WTC11 (cell line): ENCODE measurements at regions not wholly inside any gene's neighbourhood (a gene's known extent, or its start where the extent isn't known, plus 50 kb on each side); places are given as distances from the start of the nearest gene placed in this dataset.

Source experiments
- ATAC-seq: fragments of 200-7000 bp; cut with Tn5 transposase; 2 replicates; pipeline ENCODE4 v1.10.0; 2021; ENCODE audit warnings: mild to moderate bottlenecking, moderate library complexity
- CTCF ChIA-PET: fragments of 300-600 bp; sonication (Branson Sonifier 250); formaldehyde crosslinking; loops from one replicate; lab custom pipeline; 2021; ENCODE audit warnings: antibody characterized with exemption; lab: Charles Lee
- POLR2A ChIA-PET: fragments of 350-600 bp; sonication (Branson Sonifier 250); formaldehyde crosslinking; loops from one replicate; lab custom pipeline; 2021; ENCODE audit warnings: antibody characterized with exemption; lab: Charles Lee
- DNase-seq: peaks from one replicate; pipeline ENCODE4 v3.0.0; 2021; ENCODE audit warnings: low spot score
- H3K27ac Mint-ChIP-seq: 2 replicates; pipeline ENCODE4 v1.8.0; 2021; ENCODE audit warnings: mixed read lengths
- H3K27me3 Mint-ChIP-seq: 2 replicates; pipeline ENCODE4 v1.8.0; 2021; ENCODE audit warnings: low read depth, mild to moderate bottlenecking, moderate library complexity, mixed read lengths
- H3K36me3 Mint-ChIP-seq: 2 replicates; pipeline ENCODE4 v1.8.0; 2021; ENCODE audit warnings: mixed read lengths
- H3K4me1 Mint-ChIP-seq: 2 replicates; pipeline ENCODE4 v1.8.0; 2022; ENCODE audit warnings: mixed read lengths
- H3K4me3 Mint-ChIP-seq: 2 replicates; pipeline ENCODE4 v1.8.0; 2021; ENCODE audit warnings: mild to moderate bottlenecking, moderate library complexity, mixed read lengths
- H3K9me3 Mint-ChIP-seq: 2 replicates; pipeline ENCODE4 v1.8.0; 2021; ENCODE audit warnings: mixed read lengths
- GABPB1 ChIP-seq: sonication (generic); formaldehyde crosslinking; IDR thresholded peaks from 2 replicates; pipeline ENCODE4 v1.8.1; 2023; ENCODE audit warnings: mild to moderate bottlenecking, missing genetic modification reagents
- HMGA2 ChIP-seq: fragments of 250-450 bp; sonication (Bioruptor Pico); IDR thresholded peaks from 2 replicates; pipeline ENCODE4 v1.4.0; 2021; ENCODE audit warnings: mild to moderate bottlenecking, moderate library complexity
- MYBL2 ChIP-seq: sonication (generic); formaldehyde crosslinking; IDR thresholded peaks from 2 replicates; pipeline ENCODE4 v1.8.1; 2023; ENCODE audit warnings: mild to moderate bottlenecking, moderate library complexity, missing genetic modification reagents
- NFYB ChIP-seq: sonication (generic); formaldehyde crosslinking; conservative IDR thresholded peaks from 2 replicates; pipeline ENCODE4 v1.8.0; 2022; ENCODE audit warnings: low read depth, missing genetic modification reagents
- RORB ChIP-seq: fragments of 250-450 bp; sonication (Bioruptor Pico); IDR thresholded peaks from 2 replicates; pipeline ENCODE4 v1.9.0; 2021; ENCODE audit warnings: mild to moderate bottlenecking
- ZNF121 ChIP-seq: sonication (generic); formaldehyde crosslinking; IDR thresholded peaks from 2 replicates; pipeline ENCODE4 v1.8.0; 2023; ENCODE audit warnings: missing genetic modification reagents
- ZNF263 ChIP-seq: sonication (generic); formaldehyde crosslinking; IDR thresholded peaks from 2 replicates; pipeline ENCODE4 v1.8.1; 2022; ENCODE audit warnings: low read depth, mild to moderate bottlenecking, moderate library complexity, missing genetic modification reagents
- TF ChIP-seq, protein P1 (sequence below): fragments of 250-450 bp; sonication (Bioruptor Pico); IDR thresholded peaks from 2 replicates; pipeline ENCODE4 v1.9.0; 2021; ENCODE audit warnings: moderate library complexity, mild to moderate bottlenecking, inconsistent platforms, borderline replicate concordance
- TF ChIP-seq, protein P2 (sequence below): sonication (generic); formaldehyde crosslinking; IDR thresholded peaks from 2 replicates; pipeline ENCODE4 v1.8.1; 2023; ENCODE audit warnings: mild to moderate bottlenecking, moderate library complexity, missing genetic modification reagents
- TF ChIP-seq, protein P3 (sequence below): sonication (generic); formaldehyde crosslinking; IDR thresholded peaks from 2 replicates; pipeline ENCODE4 v1.8.0; 2022; ENCODE audit warnings: mild to moderate bottlenecking, missing genetic modification reagents
- TF ChIP-seq, protein P4 (sequence below): sonication (generic); formaldehyde crosslinking; IDR thresholded peaks from 2 replicates; pipeline ENCODE4 v1.8.1; 2022; ENCODE audit warnings: mild to moderate bottlenecking, moderate library complexity, missing genetic modification reagents
- TF ChIP-seq, protein P5 (sequence below): sonication (generic); formaldehyde crosslinking; IDR thresholded peaks from 2 replicates; pipeline ENCODE4 v1.8.1; 2022; ENCODE audit warnings: mild to moderate bottlenecking, missing genetic modification reagents, moderate library complexity, borderline replicate concordance
- TF ChIP-seq, protein P6 (sequence below): sonication (generic); formaldehyde crosslinking; IDR thresholded peaks from 2 replicates; pipeline ENCODE4 v1.8.0; 2022; ENCODE audit warnings: missing genetic modification reagents
- TF ChIP-seq, protein P7 (sequence below): sonication (generic); formaldehyde crosslinking; IDR thresholded peaks from 2 replicates; pipeline ENCODE4 v1.8.1; 2022; ENCODE audit warnings: low read depth, missing genetic modification reagents, borderline replicate concordance

DNA sequence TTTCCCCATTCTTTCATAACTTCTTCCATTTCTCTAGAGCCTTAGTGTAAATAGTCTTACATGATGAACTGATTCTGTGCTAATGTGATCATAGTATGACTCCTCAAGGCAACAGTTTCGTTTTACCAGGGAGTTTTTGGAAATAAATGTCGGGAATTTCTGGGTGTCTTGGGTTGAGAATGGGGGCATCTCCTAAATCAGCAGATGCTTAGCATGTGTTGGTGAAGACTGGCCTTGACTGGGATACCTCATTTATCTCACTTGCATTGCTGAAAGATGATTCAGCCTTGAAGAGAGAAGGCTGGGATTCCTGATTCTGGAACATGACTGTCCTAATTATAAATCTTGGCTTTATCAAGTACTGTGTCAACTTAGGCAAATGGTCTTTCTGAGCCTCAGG lies 115.7 kb upstream of the C11orf87 start (continued):
- no peak for TF ChIP-seq MYBL2 (CRISPR knock-in tag)
- TF ChIP-seq, all 79 proteins: peak for 0

DNA sequence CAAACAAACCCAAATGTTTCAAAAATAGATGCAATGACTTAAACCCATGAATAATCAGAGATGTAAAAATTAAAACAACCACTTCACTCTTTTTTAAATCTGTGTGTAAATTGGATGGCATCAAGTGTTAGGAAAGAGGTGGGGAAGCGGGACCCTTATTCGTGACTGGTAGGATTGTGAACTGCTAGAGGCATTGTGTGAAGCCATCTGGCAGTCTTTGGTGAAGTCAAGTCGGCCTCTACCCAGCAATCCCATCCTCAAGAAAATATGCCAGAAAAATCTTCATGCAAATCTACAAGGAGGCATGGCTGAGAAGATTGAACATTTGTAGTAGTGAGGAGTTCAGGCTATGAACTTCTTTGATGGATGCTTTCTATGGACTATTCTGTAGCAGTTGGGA lies 114.6 kb upstream of the C11orf87 start:
- no peaks in the 10 kb centered on the region for H3K27me3 Mint-ChIP-seq
- POLR2A ChIA-PET, result no interaction called here
- no peak overlapping the region for H3K27ac Mint-ChIP-seq
- H3K4me1 Mint-ChIP-seq, result peaks cover 13% of the 10 kb centered on the region
- TF ChIP-seq GABPB1 (CRISPR knock-in tag) (no peak), NFYB (CRISPR knock-in tag) (no peak), ZNF263 (CRISPR knock-in tag) (no peak), RORB (CRISPR knock-in tag) (no peak), HMGA2 (no peak), ZNF121 (CRISPR knock-in tag) (no peak)
- TF ChIP-seq, protein P1, sequence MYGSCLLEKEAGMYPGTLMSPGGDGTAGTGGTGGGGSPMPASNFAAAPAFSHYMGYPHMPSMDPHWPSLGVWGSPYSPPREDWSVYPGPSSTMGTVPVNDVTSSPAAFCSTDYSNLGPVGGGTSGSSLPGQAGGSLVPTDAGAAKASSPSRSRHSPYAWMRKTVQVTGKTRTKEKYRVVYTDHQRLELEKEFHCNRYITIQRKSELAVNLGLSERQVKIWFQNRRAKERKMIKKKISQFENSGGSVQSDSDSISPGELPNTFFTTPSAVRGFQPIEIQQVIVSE (CRISPR knock-in tag), result no peak
- TF ChIP-seq, protein P2, sequence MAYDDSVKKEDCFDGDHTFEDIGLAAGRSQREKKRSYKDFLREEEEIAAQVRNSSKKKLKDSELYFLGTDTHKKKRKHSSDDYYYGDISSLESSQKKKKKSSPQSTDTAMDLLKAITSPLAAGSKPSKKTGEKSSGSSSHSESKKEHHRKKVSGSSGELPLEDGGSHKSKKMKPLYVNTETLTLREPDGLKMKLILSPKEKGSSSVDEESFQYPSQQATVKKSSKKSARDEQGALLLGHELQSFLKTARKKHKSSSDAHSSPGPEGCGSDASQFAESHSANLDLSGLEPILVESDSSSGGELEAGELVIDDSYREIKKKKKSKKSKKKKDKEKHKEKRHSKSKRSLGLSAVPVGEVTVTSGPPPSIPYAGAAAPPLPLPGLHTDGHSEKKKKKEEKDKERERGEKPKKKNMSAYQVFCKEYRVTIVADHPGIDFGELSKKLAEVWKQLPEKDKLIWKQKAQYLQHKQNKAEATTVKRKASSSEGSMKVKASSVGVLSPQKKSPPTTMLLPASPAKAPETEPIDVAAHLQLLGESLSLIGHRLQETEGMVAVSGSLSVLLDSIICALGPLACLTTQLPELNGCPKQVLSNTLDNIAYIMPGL (CRISPR knock-in tag), result no peak
- TF ChIP-seq, protein P3, sequence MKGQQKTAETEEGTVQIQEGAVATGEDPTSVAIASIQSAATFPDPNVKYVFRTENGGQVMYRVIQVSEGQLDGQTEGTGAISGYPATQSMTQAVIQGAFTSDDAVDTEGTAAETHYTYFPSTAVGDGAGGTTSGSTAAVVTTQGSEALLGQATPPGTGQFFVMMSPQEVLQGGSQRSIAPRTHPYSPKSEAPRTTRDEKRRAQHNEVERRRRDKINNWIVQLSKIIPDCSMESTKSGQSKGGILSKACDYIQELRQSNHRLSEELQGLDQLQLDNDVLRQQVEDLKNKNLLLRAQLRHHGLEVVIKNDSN (CRISPR knock-in tag), result no peak
- TF ChIP-seq, protein P4, sequence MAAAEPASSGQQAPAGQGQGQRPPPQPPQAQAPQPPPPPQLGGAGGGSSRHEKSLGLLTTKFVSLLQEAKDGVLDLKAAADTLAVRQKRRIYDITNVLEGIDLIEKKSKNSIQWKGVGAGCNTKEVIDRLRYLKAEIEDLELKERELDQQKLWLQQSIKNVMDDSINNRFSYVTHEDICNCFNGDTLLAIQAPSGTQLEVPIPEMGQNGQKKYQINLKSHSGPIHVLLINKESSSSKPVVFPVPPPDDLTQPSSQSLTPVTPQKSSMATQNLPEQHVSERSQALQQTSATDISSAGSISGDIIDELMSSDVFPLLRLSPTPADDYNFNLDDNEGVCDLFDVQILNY (CRISPR knock-in tag), result no peak
- TF ChIP-seq, protein P5, sequence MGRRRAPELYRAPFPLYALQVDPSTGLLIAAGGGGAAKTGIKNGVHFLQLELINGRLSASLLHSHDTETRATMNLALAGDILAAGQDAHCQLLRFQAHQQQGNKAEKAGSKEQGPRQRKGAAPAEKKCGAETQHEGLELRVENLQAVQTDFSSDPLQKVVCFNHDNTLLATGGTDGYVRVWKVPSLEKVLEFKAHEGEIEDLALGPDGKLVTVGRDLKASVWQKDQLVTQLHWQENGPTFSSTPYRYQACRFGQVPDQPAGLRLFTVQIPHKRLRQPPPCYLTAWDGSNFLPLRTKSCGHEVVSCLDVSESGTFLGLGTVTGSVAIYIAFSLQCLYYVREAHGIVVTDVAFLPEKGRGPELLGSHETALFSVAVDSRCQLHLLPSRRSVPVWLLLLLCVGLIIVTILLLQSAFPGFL, result no peak
- TF ChIP-seq, protein P6, sequence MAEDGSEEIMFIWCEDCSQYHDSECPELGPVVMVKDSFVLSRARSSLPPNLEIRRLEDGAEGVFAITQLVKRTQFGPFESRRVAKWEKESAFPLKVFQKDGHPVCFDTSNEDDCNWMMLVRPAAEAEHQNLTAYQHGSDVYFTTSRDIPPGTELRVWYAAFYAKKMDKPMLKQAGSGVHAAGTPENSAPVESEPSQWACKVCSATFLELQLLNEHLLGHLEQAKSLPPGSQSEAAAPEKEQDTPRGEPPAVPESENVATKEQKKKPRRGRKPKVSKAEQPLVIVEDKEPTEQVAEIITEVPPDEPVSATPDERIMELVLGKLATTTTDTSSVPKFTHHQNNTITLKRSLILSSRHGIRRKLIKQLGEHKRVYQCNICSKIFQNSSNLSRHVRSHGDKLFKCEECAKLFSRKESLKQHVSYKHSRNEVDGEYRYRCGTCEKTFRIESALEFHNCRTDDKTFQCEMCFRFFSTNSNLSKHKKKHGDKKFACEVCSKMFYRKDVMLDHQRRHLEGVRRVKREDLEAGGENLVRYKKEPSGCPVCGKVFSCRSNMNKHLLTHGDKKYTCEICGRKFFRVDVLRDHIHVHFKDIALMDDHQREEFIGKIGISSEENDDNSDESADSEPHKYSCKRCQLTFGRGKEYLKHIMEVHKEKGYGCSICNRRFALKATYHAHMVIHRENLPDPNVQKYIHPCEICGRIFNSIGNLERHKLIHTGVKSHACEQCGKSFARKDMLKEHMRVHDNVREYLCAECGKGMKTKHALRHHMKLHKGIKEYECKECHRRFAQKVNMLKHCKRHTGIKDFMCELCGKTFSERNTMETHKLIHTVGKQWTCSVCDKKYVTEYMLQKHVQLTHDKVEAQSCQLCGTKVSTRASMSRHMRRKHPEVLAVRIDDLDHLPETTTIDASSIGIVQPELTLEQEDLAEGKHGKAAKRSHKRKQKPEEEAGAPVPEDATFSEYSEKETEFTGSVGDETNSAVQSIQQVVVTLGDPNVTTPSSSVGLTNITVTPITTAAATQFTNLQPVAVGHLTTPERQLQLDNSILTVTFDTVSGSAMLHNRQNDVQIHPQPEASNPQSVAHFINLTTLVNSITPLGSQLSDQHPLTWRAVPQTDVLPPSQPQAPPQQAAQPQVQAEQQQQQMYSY (CRISPR knock-in tag), result no peak
- TF ChIP-seq, protein P7, sequence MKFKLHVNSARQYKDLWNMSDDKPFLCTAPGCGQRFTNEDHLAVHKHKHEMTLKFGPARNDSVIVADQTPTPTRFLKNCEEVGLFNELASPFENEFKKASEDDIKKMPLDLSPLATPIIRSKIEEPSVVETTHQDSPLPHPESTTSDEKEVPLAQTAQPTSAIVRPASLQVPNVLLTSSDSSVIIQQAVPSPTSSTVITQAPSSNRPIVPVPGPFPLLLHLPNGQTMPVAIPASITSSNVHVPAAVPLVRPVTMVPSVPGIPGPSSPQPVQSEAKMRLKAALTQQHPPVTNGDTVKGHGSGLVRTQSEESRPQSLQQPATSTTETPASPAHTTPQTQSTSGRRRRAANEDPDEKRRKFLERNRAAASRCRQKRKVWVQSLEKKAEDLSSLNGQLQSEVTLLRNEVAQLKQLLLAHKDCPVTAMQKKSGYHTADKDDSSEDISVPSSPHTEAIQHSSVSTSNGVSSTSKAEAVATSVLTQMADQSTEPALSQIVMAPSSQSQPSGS, result no peak
- H3K4me3 Mint-ChIP-seq, result no peak overlapping the region
- no peaks in the 10 kb centered on the region for H3K9me3 Mint-ChIP-seq
- CTCF ChIA-PET, result no interaction called here
- DNase-seq (no peak), ATAC-seq (no peak)
- H3K36me3 Mint-ChIP-seq, result no peaks in the 10 kb centered on the region
